Body of pancreas (tissue), 4 donors: ENCODE measurements at regions not wholly inside any gene's neighbourhood (a gene's known extent, or its start where the extent isn't known, plus 50 kb on each side); places are given as distances from the start of the nearest gene placed in this dataset.

Experiments used
- POLR2A ChIP-seq, 3 donors: fragments of 450-650 bp; IDR thresholded peaks; one replicate each; pipeline ENCODE4 v1.6.1; 2016; ENCODE audit warnings: antibody characterized with exemption in 3 of 3, mild to moderate bottlenecking in 2 of 3
- TF ChIP-seq, protein P1 (sequence below), 7 experiments: fragments of 450-650 bp in 4 of 7; fragments of 200-600 bp in 3 of 7; sonication (generic) in 3 of 7; IDR thresholded peaks; one replicate each; pipeline ENCODE4 v1.5.1; 2016 to 2019; ENCODE audit warnings: antibody characterized with exemption in 7 of 7

DNA sequence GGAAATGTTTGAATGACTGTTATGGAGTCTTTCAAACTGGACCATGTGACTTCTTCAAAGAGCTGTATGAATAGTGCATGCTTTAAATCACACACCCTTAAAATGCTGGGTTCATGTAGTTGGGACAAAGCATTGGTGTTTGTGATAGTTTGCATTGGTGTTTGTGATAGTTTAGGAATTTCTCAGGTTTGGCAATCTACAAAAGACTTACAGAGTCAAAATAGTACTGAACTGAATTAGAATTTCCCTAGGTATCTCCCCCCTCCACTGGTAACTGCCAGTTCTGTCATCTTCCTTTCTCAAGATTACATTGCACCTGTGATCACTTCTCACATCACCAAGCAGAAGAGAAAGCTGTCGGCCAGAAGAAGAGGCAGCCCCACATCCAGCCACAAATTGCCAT is 261.1 kb downstream of the GATA3 start:
- no peak for TF ChIP-seq POLR2A (IDR thresholded peaks at IDR 0.05)
- TF ChIP-seq, protein P1, sequence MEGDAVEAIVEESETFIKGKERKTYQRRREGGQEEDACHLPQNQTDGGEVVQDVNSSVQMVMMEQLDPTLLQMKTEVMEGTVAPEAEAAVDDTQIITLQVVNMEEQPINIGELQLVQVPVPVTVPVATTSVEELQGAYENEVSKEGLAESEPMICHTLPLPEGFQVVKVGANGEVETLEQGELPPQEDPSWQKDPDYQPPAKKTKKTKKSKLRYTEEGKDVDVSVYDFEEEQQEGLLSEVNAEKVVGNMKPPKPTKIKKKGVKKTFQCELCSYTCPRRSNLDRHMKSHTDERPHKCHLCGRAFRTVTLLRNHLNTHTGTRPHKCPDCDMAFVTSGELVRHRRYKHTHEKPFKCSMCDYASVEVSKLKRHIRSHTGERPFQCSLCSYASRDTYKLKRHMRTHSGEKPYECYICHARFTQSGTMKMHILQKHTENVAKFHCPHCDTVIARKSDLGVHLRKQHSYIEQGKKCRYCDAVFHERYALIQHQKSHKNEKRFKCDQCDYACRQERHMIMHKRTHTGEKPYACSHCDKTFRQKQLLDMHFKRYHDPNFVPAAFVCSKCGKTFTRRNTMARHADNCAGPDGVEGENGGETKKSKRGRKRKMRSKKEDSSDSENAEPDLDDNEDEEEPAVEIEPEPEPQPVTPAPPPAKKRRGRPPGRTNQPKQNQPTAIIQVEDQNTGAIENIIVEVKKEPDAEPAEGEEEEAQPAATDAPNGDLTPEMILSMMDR (IDR thresholded peaks at IDR 0.05), result no peak
